ENCODE measurements at regions not wholly inside any gene's neighbourhood (a gene's known extent, or its start where the extent isn't known, plus 50 kb on each side); places are given as distances from the start of the nearest gene placed in this dataset.

DNA sequence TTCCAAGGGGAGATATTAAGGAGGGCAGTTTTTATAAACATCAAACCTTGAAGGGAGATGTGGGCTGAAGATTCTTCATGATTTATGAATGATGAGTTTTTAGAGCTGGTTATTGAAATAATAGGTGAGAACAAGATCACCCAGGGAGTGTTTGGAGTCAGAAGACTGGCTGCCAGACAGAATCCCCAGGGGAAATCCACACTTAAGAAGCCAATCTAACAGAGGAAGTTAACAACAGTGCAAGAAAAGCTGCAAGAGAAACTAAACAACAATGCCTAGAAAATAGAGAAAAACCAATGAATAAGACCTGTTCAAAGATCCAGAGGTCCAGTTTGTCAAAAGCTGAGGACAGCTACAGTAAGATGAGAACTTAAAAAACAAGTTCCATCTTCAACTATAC is 167.9 kb upstream of the MAN1A1 start:
- TF ChIP-seq REST (IDR thresholded peaks at IDR 0.05; ENCODE audit: insufficient replicate concordance, low read depth) (no peak), SPI1 (IDR thresholded peaks at IDR 0.05; ENCODE audit: borderline replicate concordance, low read depth) (no peak), POLR2AphosphoS5 (IDR thresholded peaks at IDR 0.05; ENCODE audit: low read depth) (no peak), GABPA (IDR thresholded peaks at IDR 0.05; ENCODE audit: low read depth) (no peak)
- TF ChIP-seq, protein P1, sequence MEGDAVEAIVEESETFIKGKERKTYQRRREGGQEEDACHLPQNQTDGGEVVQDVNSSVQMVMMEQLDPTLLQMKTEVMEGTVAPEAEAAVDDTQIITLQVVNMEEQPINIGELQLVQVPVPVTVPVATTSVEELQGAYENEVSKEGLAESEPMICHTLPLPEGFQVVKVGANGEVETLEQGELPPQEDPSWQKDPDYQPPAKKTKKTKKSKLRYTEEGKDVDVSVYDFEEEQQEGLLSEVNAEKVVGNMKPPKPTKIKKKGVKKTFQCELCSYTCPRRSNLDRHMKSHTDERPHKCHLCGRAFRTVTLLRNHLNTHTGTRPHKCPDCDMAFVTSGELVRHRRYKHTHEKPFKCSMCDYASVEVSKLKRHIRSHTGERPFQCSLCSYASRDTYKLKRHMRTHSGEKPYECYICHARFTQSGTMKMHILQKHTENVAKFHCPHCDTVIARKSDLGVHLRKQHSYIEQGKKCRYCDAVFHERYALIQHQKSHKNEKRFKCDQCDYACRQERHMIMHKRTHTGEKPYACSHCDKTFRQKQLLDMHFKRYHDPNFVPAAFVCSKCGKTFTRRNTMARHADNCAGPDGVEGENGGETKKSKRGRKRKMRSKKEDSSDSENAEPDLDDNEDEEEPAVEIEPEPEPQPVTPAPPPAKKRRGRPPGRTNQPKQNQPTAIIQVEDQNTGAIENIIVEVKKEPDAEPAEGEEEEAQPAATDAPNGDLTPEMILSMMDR (IDR thresholded peaks at IDR 0.05; ENCODE audit: insufficient read depth, low read length): no peak
- Histone ChIP-seq H3K27me3 (ENCODE audit: insufficient read depth, poor library complexity, severe bottlenecking) (no peaks in the 10 kb centered on the region), H3K27ac (replicated peaks) (no peak overlapping the region), H3K4me3 (replicated peaks; ENCODE audit: insufficient read depth, low read length) (no peak overlapping the region)
- DNase-seq (ENCODE audit: low read depth in 1 of 2, low spot score in 1 of 2): no peak

- Histone ChIP-seq H3K27ac (replicated peaks) (no peak overlapping the region), H3K27me3 (ENCODE audit: insufficient read depth, poor library complexity, severe bottlenecking) (no peaks in the 10 kb centered on the region), H3K4me3 (replicated peaks; ENCODE audit: insufficient read depth, low read length) (no peak overlapping the region)
- no peak for DNase-seq (ENCODE audit: low read depth in 1 of 2, low spot score in 1 of 2)
- peak; percentile 16; the same call in 1 of the 2 replicates for TF ChIP-seq SPI1 (IDR thresholded peaks at IDR 0.05; ENCODE audit: borderline replicate concordance, low read depth)
- TF ChIP-seq, protein P1 (IDR thresholded peaks at IDR 0.05; ENCODE audit: insufficient read depth, low read length): no peak
Observed at GRCh38 chr6:119514345-119514744, 164.8 kb upstream of the MAN1A1 start.

GRCh38 chr6:119511024-119511423 is 161.5 kb upstream of the MAN1A1 start:
- Histone ChIP-seq H3K27ac (replicated peaks) (no peak overlapping the region), H3K4me3 (replicated peaks; ENCODE audit: insufficient read depth, low read length) (no peak overlapping the region), H3K27me3 (ENCODE audit: insufficient read depth, poor library complexity, severe bottlenecking) (no peaks in the 10 kb centered on the region)
- TF ChIP-seq, protein P1 (IDR thresholded peaks at IDR 0.05; ENCODE audit: insufficient read depth, low read length): no peak
- TF ChIP-seq POLR2AphosphoS5 (IDR thresholded peaks at IDR 0.05; ENCODE audit: low read depth) (no peak), REST (IDR thresholded peaks at IDR 0.05; ENCODE audit: insufficient replicate concordance, low read depth) (no peak), SPI1 (IDR thresholded peaks at IDR 0.05; ENCODE audit: borderline replicate concordance, low read depth) (no peak), GABPA (IDR thresholded peaks at IDR 0.05; ENCODE audit: low read depth) (no peak)
- no peak for DNase-seq (ENCODE audit: low read depth in 1 of 2, low spot score in 1 of 2)

- no peak overlapping the region for H3K4me3 ChIP-seq (replicated peaks; ENCODE audit: insufficient read depth, low read length)
- H3K27me3 ChIP-seq (ENCODE audit: insufficient read depth, poor library complexity, severe bottlenecking): no peaks in the 10 kb centered on the region
- no peak overlapping the region for H3K27ac ChIP-seq (replicated peaks)
- DNase-seq (ENCODE audit: low read depth in 1 of 2, low spot score in 1 of 2): no peak
- TF ChIP-seq SPI1 (IDR thresholded peaks at IDR 0.05; ENCODE audit: borderline replicate concordance, low read depth): no peak
- no peak for TF ChIP-seq POLR2AphosphoS5 (IDR thresholded peaks at IDR 0.05; ENCODE audit: low read depth)
- TF ChIP-seq, protein P1 (IDR thresholded peaks at IDR 0.05; ENCODE audit: insufficient read depth, low read length): no peak
- no peak for TF ChIP-seq REST (IDR thresholded peaks at IDR 0.05; ENCODE audit: insufficient replicate concordance, low read depth)
- TF ChIP-seq GABPA (IDR thresholded peaks at IDR 0.05; ENCODE audit: low read depth): no peak
Observed at GRCh38 chr6:119510246-119510645, 160.7 kb upstream of the MAN1A1 start.

All from HL-60 (cell line).